Lung microvascular endothelial cell (primary cell): ENCODE measurements at regions not wholly inside any gene's neighbourhood (a gene's known extent, or its start where the extent isn't known, plus 50 kb on each side); places are given as distances from the start of the nearest gene placed in this dataset.
"Not testable (repeated sequence)": the region's sequence is repeated elsewhere in the genome, so short reads cannot be mapped to it uniquely, and the experiment has no call there.

Experiments
- DNase-seq, 2 donors: peaks; one replicate each; pipeline versions ENCODE4 v3.0.0 to v3.0.0-alpha.2; 2010; ENCODE audit warnings: low read depth in 2 of 2

- no peak for DNase-seq
Measured at GRCh38 chr14:59004012-59004411, 184.5 kb upstream of the DAAM1 start.

GRCh38 chr14:59006179-59006578 is 182.3 kb upstream of the DAAM1 start:
- DNase-seq, result not testable (repeated sequence)

- DNase-seq, result no peak
Measured at GRCh38 chr14:59009967-59010366, 178.5 kb upstream of the DAAM1 start.

- peak; percentile 8 to 26 for DNase-seq
Measured at GRCh38 chr14:59013672-59014298, 174.7 kb upstream of the DAAM1 start.

GRCh38 chr14:59015482-59015881 is 173.0 kb upstream of the DAAM1 start:
- DNase-seq, result no peak

- no peak for DNase-seq
Measured at GRCh38 chr14:59017285-59017965, 171.0 kb upstream of the DAAM1 start.

GRCh38 chr14:59018460-59018859 is 170.0 kb upstream of the DAAM1 start:
- DNase-seq, result no peak

GRCh38 chr14:59018978-59019377 is 169.5 kb upstream of the DAAM1 start:
- DNase-seq, result peak; percentile 11

GRCh38 chr14:59020382-59020781 is 168.1 kb upstream of the DAAM1 start:
- DNase-seq, result peak; percentile 24 to 29

- peak in 1 of 2 donors; percentile 13 for DNase-seq
Measured at GRCh38 chr14:59022144-59022543, 166.3 kb upstream of the DAAM1 start.

GRCh38 chr14:59026081-59026480 is 162.4 kb upstream of the DAAM1 start:
- no peak for DNase-seq

- not testable (repeated sequence) for DNase-seq
Measured at GRCh38 chr14:59026640-59027039, 161.8 kb upstream of the DAAM1 start.

- peak; percentile 69 to 76 for DNase-seq
Measured at GRCh38 chr14:59028476-59029202, 159.8 kb upstream of the DAAM1 start.

GRCh38 chr14:59032826-59033225 is 155.6 kb upstream of the DAAM1 start:
- no peak for DNase-seq

- no peak for DNase-seq
Measured at GRCh38 chr14:59036134-59036533, 152.3 kb upstream of the DAAM1 start.

GRCh38 chr14:59037086-59037485 is 151.4 kb upstream of the DAAM1 start:
- DNase-seq, result no peak

GRCh38 chr14:59037620-59038019 is 150.8 kb upstream of the DAAM1 start:
- no peak for DNase-seq

GRCh38 chr14:59038746-59039145 is 149.7 kb upstream of the DAAM1 start:
- no peak for DNase-seq

- DNase-seq, result no peak
Measured at GRCh38 chr14:59041308-59041707, 147.2 kb upstream of the DAAM1 start.

- DNase-seq, result no peak
Measured at GRCh38 chr14:59044707-59045106, 143.8 kb upstream of the DAAM1 start.

- DNase-seq, result no peak
Measured at GRCh38 chr14:59046746-59047145, 141.7 kb upstream of the DAAM1 start.

GRCh38 chr14:59055006-59055405 is 133.5 kb upstream of the DAAM1 start:
- no peak for DNase-seq
